GM21390 (cell line): ENCODE measurements at regions not wholly inside any gene's neighbourhood (a gene's known extent, or its start where the extent isn't known, plus 50 kb on each side); places are given as distances from the start of the nearest gene placed in this dataset.

Source experiments
- ATAC-seq: cut with Tn5 transposase; IDR thresholded peaks from one replicate; pipeline ENCODE4 v1.9.1; 2021; ENCODE audit not compliant: unreplicated experiment

- ATAC-seq, result no peak
Observed at GRCh38 chr16:62253966-62254365, 217.7 kb upstream of the CDH8 start.

- ATAC-seq, result no peak
Observed at GRCh38 chr16:62249069-62249468, 212.8 kb upstream of the CDH8 start.

- no peak for ATAC-seq
Observed at GRCh38 chr16:62240722-62241121, 204.5 kb upstream of the CDH8 start.

DNA sequence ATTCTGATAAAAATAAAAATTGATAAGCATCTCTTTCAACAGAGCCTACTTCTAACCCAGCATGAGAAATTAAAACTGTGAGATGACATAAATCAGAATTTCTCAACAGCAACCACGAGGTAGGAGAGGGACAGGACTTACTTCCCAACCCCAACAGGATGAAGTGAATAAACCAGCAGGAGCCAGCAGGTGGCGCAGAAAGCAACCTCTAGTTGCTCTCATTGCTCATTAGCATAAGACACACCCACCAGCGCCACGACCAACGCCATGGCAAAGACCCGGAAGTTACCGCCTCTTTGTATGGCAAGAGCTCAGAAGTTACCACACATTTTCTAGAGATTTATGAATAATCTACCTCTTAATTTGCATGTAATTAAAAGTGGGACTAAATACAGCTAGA, 189.4 kb upstream of the CDH8 start:
- ATAC-seq, result peak; percentile 96

DNA sequence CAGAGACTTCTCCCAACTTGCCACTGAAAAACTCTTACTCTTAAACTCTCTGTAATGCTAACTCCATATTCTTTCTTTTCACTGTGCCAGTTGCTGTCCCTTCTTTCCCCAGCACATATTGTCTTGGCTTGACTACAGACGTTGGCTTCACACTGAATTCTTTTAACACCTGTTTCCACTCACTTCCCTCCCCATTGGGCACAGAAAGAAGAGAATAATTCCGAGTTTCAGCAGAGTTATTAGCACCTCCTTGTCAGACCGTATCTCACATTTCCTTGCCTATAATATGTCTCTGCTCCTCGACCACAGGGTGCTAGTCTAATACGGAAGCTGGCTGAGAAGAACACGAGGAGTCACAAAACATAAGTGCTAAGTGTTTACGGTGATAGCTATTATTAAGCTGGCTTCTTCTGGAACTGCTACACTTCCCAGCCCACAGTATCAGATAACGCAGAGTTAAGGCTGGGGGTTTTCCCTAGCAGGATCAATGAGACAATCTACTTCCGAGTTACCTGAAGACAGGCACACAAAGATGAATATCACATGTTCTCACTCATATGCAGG, 188.5 kb upstream of the CDH8 start:
- no peak for ATAC-seq

GRCh38 chr16:62216837-62217236, 180.6 kb upstream of the CDH8 start:
- ATAC-seq, result no peak

DNA sequence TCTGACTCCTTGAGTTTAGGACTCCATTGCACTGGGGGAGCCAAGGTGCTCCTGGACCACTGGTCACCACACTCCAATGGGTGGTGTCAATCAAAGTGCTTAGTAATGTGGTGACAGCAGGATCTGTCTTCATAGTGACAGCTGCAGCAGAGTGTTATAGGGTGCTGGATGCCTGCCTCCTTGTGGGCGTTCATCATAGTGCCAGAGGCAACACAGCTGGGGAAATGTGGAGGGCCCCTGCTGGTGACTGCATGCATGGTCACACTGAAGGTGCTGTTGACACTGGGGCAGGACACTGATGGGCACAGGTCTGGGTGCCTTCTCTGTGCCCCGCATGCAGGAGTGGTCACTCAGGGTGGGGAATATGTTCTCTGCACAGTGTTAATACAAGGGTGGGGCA, 177.5 kb upstream of the CDH8 start:
- no peak for ATAC-seq

- no peak for ATAC-seq
Observed at GRCh38 chr16:62208934-62209333, 172.7 kb upstream of the CDH8 start.

DNA sequence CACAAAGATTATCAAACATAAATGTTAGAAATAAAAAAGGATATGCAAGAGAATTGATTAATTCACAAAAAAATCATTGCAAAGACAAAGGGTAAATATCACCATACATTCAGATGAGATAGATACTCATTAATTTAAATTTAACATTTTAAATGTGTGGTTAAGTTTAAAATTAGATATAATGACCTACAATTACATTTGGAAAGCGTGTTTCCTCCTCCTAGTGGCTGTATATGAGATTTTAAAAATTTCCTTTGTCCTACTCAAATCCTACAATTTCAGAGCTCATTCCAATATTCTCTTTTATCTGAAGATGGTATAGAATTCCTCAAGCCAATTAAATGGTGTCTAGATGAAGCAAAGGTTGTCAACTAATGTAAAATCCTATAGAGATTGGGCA, 169.2 kb upstream of the CDH8 start:
- ATAC-seq, result no peak

GRCh38 chr16:62201911-62202310, 165.7 kb upstream of the CDH8 start:
- no peak for ATAC-seq

GRCh38 chr16:62194828-62195227, 158.6 kb upstream of the CDH8 start:
- no peak for ATAC-seq

- no peak for ATAC-seq
Observed at GRCh38 chr16:62190426-62190825, 154.2 kb upstream of the CDH8 start.

- ATAC-seq, result no peak
Observed at GRCh38 chr16:62177351-62178203, 141.3 kb upstream of the CDH8 start.

GRCh38 chr16:62170642-62171041, 134.4 kb upstream of the CDH8 start:
- no peak for ATAC-seq

DNA sequence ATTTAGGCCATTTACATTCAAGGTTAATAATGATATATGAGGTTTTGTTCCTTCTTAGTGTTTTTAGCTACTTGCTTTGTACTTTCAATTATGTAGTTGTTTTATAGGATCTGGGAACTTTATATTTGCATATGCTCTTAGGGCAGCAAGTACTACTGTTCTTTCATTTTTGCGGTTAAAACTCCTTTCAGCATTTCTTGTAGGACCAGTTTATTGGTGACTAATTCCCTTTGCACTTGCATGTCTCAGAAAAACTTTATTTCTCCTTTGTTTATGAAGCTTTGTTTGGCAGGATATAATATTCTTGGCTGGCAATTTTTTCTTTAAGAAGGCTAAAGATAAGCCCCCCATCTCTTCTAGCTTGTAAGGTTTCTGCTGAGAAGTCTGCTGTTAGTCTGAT, 131.3 kb upstream of the CDH8 start:
- no peak for ATAC-seq

- ATAC-seq, result no peak
Observed at GRCh38 chr16:62157544-62157943, 121.3 kb upstream of the CDH8 start.

- no peak for ATAC-seq
Observed at GRCh38 chr16:62156971-62157370, 120.7 kb upstream of the CDH8 start.

- no peak for ATAC-seq
Observed at GRCh38 chr16:62149631-62150030, 113.4 kb upstream of the CDH8 start.

DNA sequence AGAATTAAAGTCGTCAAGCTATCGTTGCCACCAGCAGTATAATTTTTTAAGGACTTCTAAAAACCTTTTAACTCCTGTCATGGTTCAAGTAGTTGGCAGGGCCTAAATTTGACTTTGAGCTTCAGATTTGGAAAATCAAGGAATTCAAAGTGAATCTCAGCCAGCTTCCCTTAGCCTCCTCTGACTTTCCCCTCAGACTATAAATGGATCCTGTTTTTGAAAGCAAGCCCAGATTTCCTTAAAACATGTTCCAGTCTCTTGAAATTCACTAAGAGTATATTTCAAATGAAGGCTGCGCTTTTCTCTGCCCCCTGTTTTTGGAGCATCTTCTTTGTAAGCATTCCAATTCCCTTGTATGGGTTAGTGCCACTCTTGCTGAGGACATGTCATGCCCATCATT, 101.8 kb upstream of the CDH8 start:
- ATAC-seq, result no peak

- ATAC-seq, result no peak
Observed at GRCh38 chr16:62135911-62136310, 99.7 kb upstream of the CDH8 start.

DNA sequence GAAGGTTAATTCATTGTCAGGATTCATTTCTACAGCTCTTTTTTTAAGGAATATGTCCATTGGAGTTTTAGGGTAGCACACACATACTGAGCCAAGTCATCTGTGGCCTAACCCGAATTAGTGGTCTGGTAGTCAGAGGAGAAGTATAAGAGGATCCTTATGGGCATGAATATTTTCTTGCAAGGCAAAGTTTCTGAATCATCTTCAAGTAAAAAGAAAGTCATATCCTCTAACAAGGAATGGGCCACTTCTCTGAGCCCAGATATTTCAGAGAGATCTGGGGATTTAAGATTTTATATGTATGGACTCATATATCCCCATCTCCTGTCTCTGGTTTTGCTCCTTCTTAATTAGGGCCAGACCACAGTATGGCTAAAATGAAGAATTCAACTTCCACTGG, 99.2 kb upstream of the CDH8 start:
- no peak for ATAC-seq

DNA sequence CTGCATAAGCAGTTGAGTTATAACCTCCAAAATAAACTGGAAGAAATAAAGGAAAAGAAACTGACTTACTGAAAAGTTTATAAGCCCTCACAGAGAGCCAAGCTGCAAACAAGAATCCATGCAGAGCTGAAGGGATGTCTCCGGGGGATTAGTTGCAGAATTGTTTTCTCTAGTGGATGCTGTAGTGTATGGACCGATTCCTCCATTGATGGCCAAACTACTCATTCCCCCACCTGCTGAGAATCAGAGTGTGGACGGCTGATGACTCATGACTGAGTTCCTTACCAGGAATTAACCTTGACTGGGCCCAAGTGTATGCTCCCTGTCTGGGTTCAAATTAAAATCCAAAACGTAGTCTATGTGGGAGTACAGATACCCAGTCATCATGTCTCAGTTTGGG, 93.9 kb upstream of the CDH8 start:
- no peak for ATAC-seq

DNA sequence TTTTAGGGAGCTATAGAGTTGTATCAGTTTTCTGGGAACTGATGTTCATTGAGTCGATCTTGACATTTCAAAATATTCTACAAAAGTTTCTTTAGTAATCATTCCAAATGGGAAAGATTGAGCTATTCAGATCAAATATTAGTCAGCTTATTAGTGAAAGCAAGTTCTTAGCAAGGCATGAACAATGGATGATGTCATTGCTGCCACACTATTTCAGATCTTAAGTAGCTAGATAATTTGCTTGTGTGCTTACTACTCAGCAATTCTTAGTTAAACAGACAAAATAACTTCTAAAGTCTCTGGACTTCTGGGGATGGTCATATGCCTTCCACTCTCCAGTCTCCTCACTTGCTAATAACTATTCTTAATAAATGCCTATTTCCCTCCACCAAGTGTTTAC, 69.0 kb upstream of the CDH8 start:
- ATAC-seq, result no peak
